GM19397 (cell line): ENCODE measurements at regions not wholly inside any gene's neighbourhood (a gene's known extent, or its start where the extent isn't known, plus 50 kb on each side); places are given as distances from the start of the nearest gene placed in this dataset.

ENCODE experiments used
- ATAC-seq: cut with Tn5 transposase; IDR thresholded peaks from one replicate; pipeline ENCODE4 v1.9.1; 2021; ENCODE audit warnings: mild to moderate bottlenecking, moderate library complexity; ENCODE audit not compliant: unreplicated experiment

- ATAC-seq: no peak
These were observed 116.0 kb upstream of the PFKP start for GRCh38 chr10:2951235-2951835.

GRCh38 chr10:2950546-2950945 is 116.8 kb upstream of the PFKP start:
- ATAC-seq: no peak

- peak; percentile 52 for ATAC-seq
These were observed 117.4 kb upstream of the PFKP start for GRCh38 chr10:2949948-2950354.

GRCh38 chr10:2949221-2949947 is 118.0 kb upstream of the PFKP start:
- no peak for ATAC-seq

- ATAC-seq: peak; percentile 65
These were observed 119.1 kb upstream of the PFKP start for GRCh38 chr10:2948127-2948854.

- ATAC-seq: no peak
These were observed 122.6 kb upstream of the PFKP start for GRCh38 chr10:2944788-2945187.

GRCh38 chr10:2943932-2944614 is 123.3 kb upstream of the PFKP start:
- ATAC-seq: no peak

- no peak for ATAC-seq
These were observed 124.4 kb upstream of the PFKP start for GRCh38 chr10:2942938-2943337.

GRCh38 chr10:2938869-2939268 is 128.5 kb upstream of the PFKP start:
- ATAC-seq: no peak

- no peak for ATAC-seq
These were observed 130.5 kb upstream of the PFKP start for GRCh38 chr10:2936816-2937215.

- ATAC-seq: no peak
These were observed 131.5 kb upstream of the PFKP start for GRCh38 chr10:2935647-2936386.

GRCh38 chr10:2933924-2934323 is 133.4 kb upstream of the PFKP start:
- ATAC-seq: no peak

GRCh38 chr10:2933519-2933918 is 133.8 kb upstream of the PFKP start:
- no peak for ATAC-seq

GRCh38 chr10:2933071-2933470 is 134.3 kb upstream of the PFKP start:
- no peak for ATAC-seq

- no peak for ATAC-seq
These were observed 137.7 kb upstream of the PFKP start for GRCh38 chr10:2929480-2930258.

GRCh38 chr10:2927958-2928840 is 139.1 kb upstream of the PFKP start:
- peak; percentile 71 for ATAC-seq

GRCh38 chr10:2926918-2927660 is 140.3 kb upstream of the PFKP start:
- no peak for ATAC-seq

- no peak for ATAC-seq
These were observed 141.7 kb upstream of the PFKP start for GRCh38 chr10:2925631-2926030.
